ENCODE measurements at regions not wholly inside any gene's neighbourhood (a gene's known extent, or its start where the extent isn't known, plus 50 kb on each side); places are given as distances from the start of the nearest gene placed in this dataset.

DNA sequence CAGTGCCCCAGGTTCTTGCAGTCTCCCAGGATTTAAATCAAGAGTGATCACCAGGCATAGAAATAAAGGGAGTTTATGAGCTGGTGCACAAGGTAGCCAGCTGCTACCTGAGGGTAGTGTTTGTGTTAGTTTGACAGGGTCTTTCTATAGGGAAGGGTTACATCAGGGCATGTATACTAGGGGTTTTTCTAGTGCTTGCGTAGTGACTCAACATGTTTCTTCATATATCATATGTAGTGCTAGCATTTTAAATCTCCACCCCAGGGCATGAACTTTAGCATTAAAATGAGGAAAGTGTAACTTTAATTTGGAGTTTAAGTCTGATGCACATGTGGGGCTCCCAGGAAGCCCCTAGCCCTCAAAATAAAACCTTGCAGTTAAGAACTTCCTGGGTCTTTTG lies 86.5 kb upstream of the TNR start:
- H3K27me3 ChIP-seq = no peaks in the 10 kb centered on the region
- H3K27ac ChIP-seq = no peak overlapping the region
- intact Hi-C loops (cut with DNase I) = no loop called here
- H3K9me3 ChIP-seq = no peaks in the 10 kb centered on the region
- ATAC-seq (no peak), DNase-seq (no peak)
- H3K36me3 ChIP-seq = no peaks in the 10 kb centered on the region
- H3K4me3 ChIP-seq = no peak overlapping the region
- H3K4me1 ChIP-seq = no peaks in the 10 kb centered on the region
- TF ChIP-seq, protein P1, sequence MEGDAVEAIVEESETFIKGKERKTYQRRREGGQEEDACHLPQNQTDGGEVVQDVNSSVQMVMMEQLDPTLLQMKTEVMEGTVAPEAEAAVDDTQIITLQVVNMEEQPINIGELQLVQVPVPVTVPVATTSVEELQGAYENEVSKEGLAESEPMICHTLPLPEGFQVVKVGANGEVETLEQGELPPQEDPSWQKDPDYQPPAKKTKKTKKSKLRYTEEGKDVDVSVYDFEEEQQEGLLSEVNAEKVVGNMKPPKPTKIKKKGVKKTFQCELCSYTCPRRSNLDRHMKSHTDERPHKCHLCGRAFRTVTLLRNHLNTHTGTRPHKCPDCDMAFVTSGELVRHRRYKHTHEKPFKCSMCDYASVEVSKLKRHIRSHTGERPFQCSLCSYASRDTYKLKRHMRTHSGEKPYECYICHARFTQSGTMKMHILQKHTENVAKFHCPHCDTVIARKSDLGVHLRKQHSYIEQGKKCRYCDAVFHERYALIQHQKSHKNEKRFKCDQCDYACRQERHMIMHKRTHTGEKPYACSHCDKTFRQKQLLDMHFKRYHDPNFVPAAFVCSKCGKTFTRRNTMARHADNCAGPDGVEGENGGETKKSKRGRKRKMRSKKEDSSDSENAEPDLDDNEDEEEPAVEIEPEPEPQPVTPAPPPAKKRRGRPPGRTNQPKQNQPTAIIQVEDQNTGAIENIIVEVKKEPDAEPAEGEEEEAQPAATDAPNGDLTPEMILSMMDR (IDR thresholded peaks at IDR 0.05) = no peak

GRCh38 chr1:175826705-175827104 lies 83.3 kb upstream of the TNR start:
- no peak for ATAC-seq
- H3K4me3 ChIP-seq = no peak overlapping the region
- intact Hi-C loops (cut with DNase I) = no loop called here
- H3K9me3 ChIP-seq = no peaks in the 10 kb centered on the region
- no peak for DNase-seq
- no peak overlapping the region for H3K27ac ChIP-seq
- TF ChIP-seq, protein P1 (IDR thresholded peaks at IDR 0.05) = no peak
- no peaks in the 10 kb centered on the region for H3K27me3 ChIP-seq
- no peaks in the 10 kb centered on the region for H3K4me1 ChIP-seq
- no peaks in the 10 kb centered on the region for H3K36me3 ChIP-seq

GRCh38 chr1:175824079-175824478 lies 80.7 kb upstream of the TNR start:
- Histone ChIP-seq H3K27me3 (no peaks in the 10 kb centered on the region), H3K9me3 (no peaks in the 10 kb centered on the region), H3K27ac (no peak overlapping the region), H3K4me3 (no peak overlapping the region), H3K4me1 (no peaks in the 10 kb centered on the region), H3K36me3 (no peaks in the 10 kb centered on the region)
- intact Hi-C loops (cut with DNase I) = no loop called here
- DNase-seq (no peak), ATAC-seq (no peak)
- TF ChIP-seq, protein P1 (IDR thresholded peaks at IDR 0.05) = peak; percentile 23

GRCh38 chr1:175823406-175823805 lies 80.0 kb upstream of the TNR start:
- no peaks in the 10 kb centered on the region for H3K27me3 ChIP-seq
- H3K9me3 ChIP-seq = no peaks in the 10 kb centered on the region
- TF ChIP-seq, protein P1 (IDR thresholded peaks at IDR 0.05) = no peak
- no peak for ATAC-seq
- no peaks in the 10 kb centered on the region for H3K4me1 ChIP-seq
- no peaks in the 10 kb centered on the region for H3K36me3 ChIP-seq
- H3K4me3 ChIP-seq = no peak overlapping the region
- intact Hi-C loops (cut with DNase I) = no loop called here
- DNase-seq = no peak
- no peak overlapping the region for H3K27ac ChIP-seq

GRCh38 chr1:175822580-175822979 lies 79.2 kb upstream of the TNR start:
- Histone ChIP-seq H3K4me1 (no peaks in the 10 kb centered on the region), H3K27ac (no peak overlapping the region), H3K36me3 (no peaks in the 10 kb centered on the region), H3K9me3 (no peaks in the 10 kb centered on the region), H3K4me3 (no peak overlapping the region), H3K27me3 (no peaks in the 10 kb centered on the region)
- TF ChIP-seq, protein P1 (IDR thresholded peaks at IDR 0.05) = no peak
- intact Hi-C loops (cut with DNase I) = no loop called here
- DNase-seq = no peak
- ATAC-seq = no peak

DNA sequence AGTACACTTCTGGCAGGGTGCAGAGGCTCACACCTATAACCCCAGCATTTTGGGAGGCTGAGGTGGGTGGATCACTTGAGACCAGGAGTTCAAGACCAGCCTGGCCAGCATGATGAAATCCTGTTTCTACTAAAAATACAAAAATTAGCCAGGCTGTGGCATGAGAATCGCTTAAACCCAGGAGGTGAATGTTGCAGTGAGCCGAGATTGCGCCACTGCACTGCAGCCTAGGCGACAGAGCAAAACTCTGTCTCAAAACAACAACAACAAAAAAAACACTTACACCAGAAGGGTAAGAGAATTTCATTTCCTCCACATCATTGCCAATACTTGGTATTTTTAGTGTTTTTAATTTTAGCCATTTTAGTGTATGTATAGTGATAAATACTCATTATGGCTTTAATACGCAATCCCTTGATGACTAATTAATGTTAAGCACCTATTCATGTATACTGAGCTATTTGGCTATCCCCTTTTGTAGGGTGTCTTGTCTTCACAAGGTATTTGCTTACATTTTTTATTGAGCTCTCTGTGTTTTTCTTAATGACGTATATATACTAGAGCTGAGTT lies 77.1 kb upstream of the TNR start:
- no peaks in the 10 kb centered on the region for H3K9me3 ChIP-seq
- no peak for ATAC-seq
- no peaks in the 10 kb centered on the region for H3K36me3 ChIP-seq
- no peak overlapping the region for H3K4me3 ChIP-seq
- H3K27ac ChIP-seq = no peak overlapping the region
- intact Hi-C loops (cut with DNase I) = no loop called here
- no peak for DNase-seq
- H3K4me1 ChIP-seq = no peaks in the 10 kb centered on the region
- TF ChIP-seq, protein P1 (IDR thresholded peaks at IDR 0.05) = no peak
- H3K27me3 ChIP-seq = no peaks in the 10 kb centered on the region
